Adrenal gland (tissue), 9 donors: ENCODE measurements at regions not wholly inside any gene's neighbourhood (a gene's known extent, or its start where the extent isn't known, plus 50 kb on each side); places are given as distances from the start of the nearest gene placed in this dataset.

Experiments used
- DNase-seq, 7 donors: peaks; one replicate each; pipeline ENCODE4 v3.0.0-alpha.2; 2019 to 2020
- H3K27ac ChIP-seq, 5 donors: fragments of 200-600 bp; sonication (generic) in 4 of 5; 1 replicate in 3 of 5; 2 replicates in 2 of 5; pipeline versions ENCODE4 v1.5.1 to v1.8.0; 2016 to 2020; ENCODE audit warnings: mild to moderate bottlenecking in 1 of 5
- H3K27me3 ChIP-seq: fragments of 200-600 bp; 2 replicates; pipeline ENCODE4 v1.8.0; 2021
- H3K36me3 ChIP-seq, 2 donors: fragments of 200-600 bp; replicated peaks in 1 of 2; 1 replicate in 1 of 2; 2 replicates in 1 of 2; pipeline versions ENCODE4 v1.5.1 to v1.8.0; 2018 to 2022
- H3K4me1 ChIP-seq, 2 donors: fragments of 200-600 bp; replicated peaks in 1 of 2; 1 replicate in 1 of 2; 2 replicates in 1 of 2; pipeline versions ENCODE4 v1.5.1 to v1.8.0; 2018 to 2021
- H3K4me3 ChIP-seq, 4 donors: fragments of 200-600 bp; sonication (generic) in 3 of 4; one replicate each; pipeline ENCODE4 v1.5.1; 2016 to 2018
- H3K9me3 ChIP-seq, 3 donors: fragments of 200-600 bp; sonication (generic) in 1 of 3; replicated peaks in 1 of 3; 1 replicate in 2 of 3; 2 replicates in 1 of 3; pipeline versions ENCODE4 v1.5.1 to v1.8.0; 2016 to 2021
- CTCF ChIP-seq, 6 experiments: fragments of 450-650 bp in 4 of 6; fragments of 200-600 bp in 2 of 6; sonication (generic) in 1 of 6; IDR thresholded peaks; 1 replicate in 5 of 6; 2 replicates in 1 of 6; pipeline versions ENCODE4 v1.5.1 to v1.8.0; 2016 to 2021; ENCODE audit warnings: antibody characterized with exemption in 6 of 6, mild to moderate bottlenecking in 2 of 6, moderate library complexity in 1 of 6
- POLR2A ChIP-seq, 2 donors: fragments of 450-650 bp; IDR thresholded peaks; one replicate each; pipeline ENCODE4 v1.6.1; 2017; ENCODE audit warnings: antibody characterized with exemption in 2 of 2, mild to moderate bottlenecking in 2 of 2, moderate library complexity in 1 of 2
- WGBS, 4 donors: extraction: QIAGEN DNeasy Blood & Tissue Kit in 2 of 4; methylation state at CpG; one replicate each; pipeline versions ENCODE4 v1.1.5 to v1.1.7; 2013 to 2017; 5-methylcytosine and 5-hydroxymethylcytosine counted together
- intact Hi-C, 2 donors: fragments of 100-400 bp; cut with DNase I; formaldehyde crosslinking; loops; one replicate each; pipeline versions ENCODE4 v1.14.1 to v1.15.0; 2022 to 2023
- donor health status: healthy with polysubstance abuse.
- donor health status: Bipolar disorder and iron deficiency.
- donor health status: DM: yes; HTN: yes; CAD: no.
- donor health status: DM: no; HTN: no; CAD: no.
- donor health status: DM: no; HTN: no; CAD: no.

- H3K4me3 ChIP-seq: no peak overlapping the region
- no peak overlapping the region for H3K27ac ChIP-seq
- H3K9me3 ChIP-seq: peaks cover 0 to 13% (median 0%) of the 10 kb centered on the region in 3 donors
- H3K4me1 ChIP-seq: no peaks in the 10 kb centered on the region
- intact Hi-C loops: no loop called here
- DNase-seq: no peak
- WGBS, 4 donors: 78 to 100% (median 95%) methylated on average over 1 of the region's 1 CpG
- no peak for TF ChIP-seq POLR2A (IDR thresholded peaks at IDR 0.05)
- TF ChIP-seq CTCF (IDR thresholded peaks at IDR 0.05): no peak
- no peaks in the 10 kb centered on the region for H3K36me3 ChIP-seq
- no peaks in the 10 kb centered on the region for H3K27me3 ChIP-seq
Observed at GRCh38 chr2:62277688-62278087, 81.8 kb downstream of the B3GNT2 start.
